Loucy (cell line): ENCODE measurements at regions not wholly inside any gene's neighbourhood (a gene's known extent, or its start where the extent isn't known, plus 50 kb on each side); places are given as distances from the start of the nearest gene placed in this dataset.

Experiments used
- H2AFZ ChIP-seq: fragments of 200-600 bp; sonication (generic); 2 replicates; pipeline ENCODE4 v1.6.0; 2016; ENCODE audit warnings: antibody characterized with exemption, mild to moderate bottlenecking, low read length, moderate library complexity
- H3F3A ChIP-seq: fragments of 200-600 bp; 2 replicates; pipeline ENCODE4 v1.6.0; 2016; ENCODE audit warnings: antibody characterized with exemption, low read depth, mild to moderate bottlenecking
- H3K27me3 ChIP-seq: fragments of 200-600 bp; sonication (generic); 2 replicates; pipeline ENCODE4 v1.6.1; 2014; ENCODE audit warnings: low read length, mild to moderate bottlenecking; ENCODE audit not compliant: insufficient read depth, poor library complexity, severe bottlenecking
- H3K36me3 ChIP-seq: fragments of 200-600 bp; sonication (generic); 2 replicates; pipeline ENCODE4 v1.6.1; 2016; ENCODE audit warnings: low read length; ENCODE audit not compliant: insufficient read depth
- H3K4me1 ChIP-seq: fragments of 200-600 bp; sonication (generic); 2 replicates; pipeline ENCODE4 v1.5.1; 2014; ENCODE audit warnings: low read length, mild to moderate bottlenecking; ENCODE audit not compliant: insufficient read depth, poor library complexity, severe bottlenecking
- H3K4me2 ChIP-seq: fragments of 200-600 bp; sonication (generic); 2 replicates; pipeline ENCODE4 v1.6.0; 2014; ENCODE audit warnings: antibody characterized with exemption, low read length, low read depth, mild to moderate bottlenecking; ENCODE audit not compliant: poor library complexity, severe bottlenecking
- H3K4me3 ChIP-seq: fragments of 200-600 bp; sonication (generic); 2 replicates; pipeline ENCODE4 v1.5.1; 2014; ENCODE audit warnings: low read length, mild to moderate bottlenecking, mixed read lengths; ENCODE audit not compliant: poor library complexity, severe bottlenecking
- H3K79me2 ChIP-seq: fragments of 200-600 bp; sonication (generic); 2 replicates; pipeline ENCODE4 v1.6.1; 2014; ENCODE audit warnings: low read length; ENCODE audit not compliant: insufficient read depth
- H3K9ac ChIP-seq: fragments of 200-600 bp; sonication (generic); 2 replicates; pipeline ENCODE4 v1.6.0; 2014; ENCODE audit warnings: mild to moderate bottlenecking, low read depth, low read length, moderate library complexity; ENCODE audit not compliant: poor library complexity, severe bottlenecking
- H3K9me2 ChIP-seq: fragments of 200-600 bp; sonication (generic); replicated peaks from 2 replicates; pipeline ENCODE4 v1.6.1; 2016; ENCODE audit warnings: low read depth, low read length, mixed read lengths
- H3K9me3 ChIP-seq: fragments of 200-600 bp; sonication (generic); 2 replicates; pipeline ENCODE4 v1.6.1; 2014; ENCODE audit warnings: mild to moderate bottlenecking, antibody characterized with exemption, low read length, low read depth; ENCODE audit not compliant: insufficient read depth
- H4K20me1 ChIP-seq: fragments of 200-600 bp; sonication (generic); 2 replicates; pipeline ENCODE4 v1.6.0; 2014; ENCODE audit warnings: antibody characterized with exemption, low read length, mild to moderate bottlenecking; ENCODE audit not compliant: insufficient read depth, poor library complexity, severe bottlenecking
- EZH2phosphoT487 ChIP-seq: fragments of 200-600 bp; IDR thresholded peaks from 2 replicates; pipeline ENCODE4 v1.6.1; 2018; ENCODE audit warnings: antibody characterized with exemption, mild to moderate bottlenecking, moderate library complexity, borderline replicate concordance
- TF ChIP-seq, protein P1 (sequence below): fragments of 200-600 bp; sonication (generic); conservative IDR thresholded peaks from 2 replicates; pipeline ENCODE4 v1.5.1; 2014; ENCODE audit warnings: mild to moderate bottlenecking, antibody characterized with exemption, low read length

DNA sequence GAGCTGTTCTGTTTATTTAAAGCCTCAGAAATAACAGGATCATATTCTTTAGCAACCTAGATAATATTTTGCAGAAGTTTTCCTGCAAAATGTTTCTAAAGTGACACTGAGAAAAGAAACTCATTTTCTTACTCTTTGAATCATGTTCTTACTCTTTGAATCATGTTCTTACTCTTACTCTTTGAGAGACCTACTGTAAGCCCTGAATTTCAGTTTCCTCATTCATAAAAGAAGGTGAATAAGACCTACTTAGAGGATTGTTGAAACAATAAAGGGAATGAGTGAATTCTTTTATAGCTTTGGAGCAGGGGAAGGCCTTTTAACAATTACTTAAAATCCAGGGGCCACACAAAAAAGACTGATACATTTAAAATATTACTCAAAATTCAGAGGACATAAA is 221.7 kb upstream of the CMC1 start:
- no peak overlapping the region for H3K4me3 ChIP-seq
- no peaks in the 10 kb centered on the region for H3K79me2 ChIP-seq
- no peaks in the 10 kb centered on the region for H3K9me3 ChIP-seq
- no peaks in the 10 kb centered on the region for H3F3A ChIP-seq
- no peak overlapping the region for H3K9ac ChIP-seq
- no peak overlapping the region for H3K4me2 ChIP-seq
- H4K20me1 ChIP-seq: no peaks in the 10 kb centered on the region
- H3K4me1 ChIP-seq: no peaks in the 10 kb centered on the region
- no peak overlapping the region for H2AFZ ChIP-seq
- TF ChIP-seq, protein P1, sequence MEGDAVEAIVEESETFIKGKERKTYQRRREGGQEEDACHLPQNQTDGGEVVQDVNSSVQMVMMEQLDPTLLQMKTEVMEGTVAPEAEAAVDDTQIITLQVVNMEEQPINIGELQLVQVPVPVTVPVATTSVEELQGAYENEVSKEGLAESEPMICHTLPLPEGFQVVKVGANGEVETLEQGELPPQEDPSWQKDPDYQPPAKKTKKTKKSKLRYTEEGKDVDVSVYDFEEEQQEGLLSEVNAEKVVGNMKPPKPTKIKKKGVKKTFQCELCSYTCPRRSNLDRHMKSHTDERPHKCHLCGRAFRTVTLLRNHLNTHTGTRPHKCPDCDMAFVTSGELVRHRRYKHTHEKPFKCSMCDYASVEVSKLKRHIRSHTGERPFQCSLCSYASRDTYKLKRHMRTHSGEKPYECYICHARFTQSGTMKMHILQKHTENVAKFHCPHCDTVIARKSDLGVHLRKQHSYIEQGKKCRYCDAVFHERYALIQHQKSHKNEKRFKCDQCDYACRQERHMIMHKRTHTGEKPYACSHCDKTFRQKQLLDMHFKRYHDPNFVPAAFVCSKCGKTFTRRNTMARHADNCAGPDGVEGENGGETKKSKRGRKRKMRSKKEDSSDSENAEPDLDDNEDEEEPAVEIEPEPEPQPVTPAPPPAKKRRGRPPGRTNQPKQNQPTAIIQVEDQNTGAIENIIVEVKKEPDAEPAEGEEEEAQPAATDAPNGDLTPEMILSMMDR: no peak
- no peak for TF ChIP-seq EZH2phosphoT487
- H3K27me3 ChIP-seq: no peaks in the 10 kb centered on the region
- no peaks in the 10 kb centered on the region for H3K36me3 ChIP-seq
- H3K9me2 ChIP-seq: no peaks in the 10 kb centered on the region

DNA sequence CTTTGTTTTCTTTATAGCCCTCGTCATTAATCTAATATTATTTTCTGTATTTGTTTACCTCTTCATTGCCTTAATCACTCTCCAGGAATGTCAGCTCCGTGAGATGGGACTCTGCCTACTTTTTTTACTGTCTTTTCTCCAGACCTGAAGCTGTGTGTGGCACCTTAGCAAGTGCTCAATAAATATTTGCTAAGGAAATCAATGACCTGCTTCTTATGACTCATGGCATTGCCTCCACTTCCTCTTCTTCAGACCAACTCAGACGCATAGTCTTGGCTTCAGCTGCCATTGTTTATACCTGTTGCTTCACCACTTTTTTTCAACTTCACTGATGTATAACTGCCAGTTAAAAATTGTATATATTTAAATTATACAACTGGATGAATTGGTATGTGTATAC is 218.5 kb upstream of the CMC1 start:
- Histone ChIP-seq H3K4me1 (no peaks in the 10 kb centered on the region), H3F3A (no peaks in the 10 kb centered on the region), H3K36me3 (no peaks in the 10 kb centered on the region)

DNA sequence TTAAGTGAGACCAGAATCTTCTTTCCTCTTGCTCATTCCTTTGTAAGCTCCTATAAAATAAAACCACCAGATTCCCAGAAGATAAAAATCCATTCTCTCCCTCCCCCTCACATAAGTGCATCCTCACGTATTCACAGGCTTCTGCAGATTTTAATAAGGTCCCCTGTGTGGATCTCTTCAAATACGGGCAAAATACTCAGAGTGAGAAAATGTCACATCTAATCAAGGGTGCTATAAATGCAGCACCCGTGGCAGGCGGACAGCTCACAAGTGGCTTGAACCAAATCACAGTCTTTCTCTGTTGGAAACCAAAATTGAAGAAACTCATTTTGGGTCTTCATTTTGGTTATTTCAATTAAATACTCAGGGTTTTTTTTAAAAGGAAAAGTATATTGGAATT is 212.9 kb upstream of the CMC1 start:
- Histone ChIP-seq H3K4me1 (no peaks in the 10 kb centered on the region), H3K4me2 (no peak overlapping the region), H3K36me3 (no peaks in the 10 kb centered on the region), H3K9me3 (peaks cover 9% of the 10 kb centered on the region; the same call in 1 of the 2 replicates), H4K20me1 (no peaks in the 10 kb centered on the region), H3K79me2 (no peaks in the 10 kb centered on the region), H3F3A (no peaks in the 10 kb centered on the region), H2AFZ (no peak overlapping the region), H3K27me3 (no peaks in the 10 kb centered on the region), H3K4me3 (no peak overlapping the region), H3K9ac (no peak overlapping the region), H3K9me2 (no peaks in the 10 kb centered on the region)
- TF ChIP-seq EZH2phosphoT487: no peak
- TF ChIP-seq, protein P1: no peak

More for the DNA sequence above, 218.5 kb upstream of the CMC1 start:
- no peak overlapping the region for H3K4me3 ChIP-seq
- H3K9ac ChIP-seq: no peak overlapping the region
- TF ChIP-seq EZH2phosphoT487: no peak
- TF ChIP-seq, protein P1: no peak
- H3K27me3 ChIP-seq: no peaks in the 10 kb centered on the region
- H3K9me2 ChIP-seq: no peaks in the 10 kb centered on the region
- no peak overlapping the region for H3K4me2 ChIP-seq
- H4K20me1 ChIP-seq: no peaks in the 10 kb centered on the region
- no peak overlapping the region for H2AFZ ChIP-seq
- H3K9me3 ChIP-seq: peaks cover 5% of the 10 kb centered on the region; the same call in 1 of the 2 replicates
- H3K79me2 ChIP-seq: no peaks in the 10 kb centered on the region
